SH-SY5Y (cell line): ENCODE measurements at regions not wholly inside any gene's neighbourhood (a gene's known extent, or its start where the extent isn't known, plus 50 kb on each side); places are given as distances from the start of the nearest gene placed in this dataset.

Experiments
- GATA2 ChIP-seq: IDR thresholded peaks from 2 replicates; pipeline ENCODE4 v1.6.1; 2011; ENCODE audit warnings: mild to moderate bottlenecking, low read depth, low read length
- GATA3 ChIP-seq: IDR thresholded peaks from 2 replicates; pipeline ENCODE4 v1.6.1; 2011; ENCODE audit warnings: low read depth, mild to moderate bottlenecking, low read length, moderate library complexity

GRCh38 chr9:96025995-96026602, 150.6 kb downstream of the ERCC6L2 start:
- no peak for TF ChIP-seq GATA2
- no peak for TF ChIP-seq GATA3
